PC-9 (cell line): ENCODE measurements at regions not wholly inside any gene's neighbourhood (a gene's known extent, or its start where the extent isn't known, plus 50 kb on each side); places are given as distances from the start of the nearest gene placed in this dataset.
"Not testable (repeated sequence)": the region's sequence is repeated elsewhere in the genome, so short reads cannot be mapped to it uniquely, and the experiment has no call there.

Source experiments
- BruUV-seq: library from RNA; stranded (reverse); fragments of 400-500 nt; replicated peaks from 2 replicates; lab custom pipeline; 2021; lab: Mats Ljungman, UMichigan
- CTCF ChIA-PET: fragments of 300-600 bp; sonication (Branson Sonifier 250); formaldehyde crosslinking; loops from one replicate; lab custom pipeline; 2022; ENCODE audit warnings: antibody characterized with exemption; lab: Charles Lee
- POLR2A ChIA-PET: fragments of 300-600 bp; sonication (Branson Sonifier 250); formaldehyde crosslinking; loops from one replicate; lab custom pipeline; 2022; ENCODE audit warnings: antibody characterized with exemption; ENCODE audit not compliant: unreplicated experiment; lab: Charles Lee
- DNase-seq, 2 experiments: peaks; one replicate each; pipeline versions ENCODE4 v3.0.0 to v3.0.0-alpha.2; 2015 to 2022; ENCODE audit warnings: mixed read lengths in 1 of 2
- H2AFZ ChIP-seq: fragments of 200-600 bp; sonication (generic); 2 replicates; pipeline ENCODE4 v1.8.1; 2017; ENCODE audit warnings: antibody characterized with exemption
- H3F3A ChIP-seq: fragments of 200-600 bp; sonication (generic); 2 replicates; pipeline ENCODE4 v1.8.1; 2017; ENCODE audit warnings: antibody characterized with exemption, mild to moderate bottlenecking, low read depth; ENCODE audit not compliant: insufficient read depth
- H3K27ac ChIP-seq: fragments of 200-600 bp; sonication (generic); 2 replicates; pipeline ENCODE4 v1.6.1; 2016; ENCODE audit warnings: mixed run types
- H3K27me3 ChIP-seq: fragments of 200-600 bp; sonication (generic); 2 replicates; pipeline ENCODE4 v1.6.1; 2016; ENCODE audit warnings: low read depth, mixed run types; ENCODE audit not compliant: insufficient read depth
- H3K36me3 ChIP-seq: fragments of 200-600 bp; sonication (generic); 2 replicates; pipeline ENCODE4 v1.6.1; 2016; ENCODE audit warnings: low read depth, mixed run types
- H3K4me1 ChIP-seq: fragments of 200-600 bp; sonication (generic); replicated peaks from 2 replicates; pipeline ENCODE4 v1.6.1; 2016; ENCODE audit warnings: mixed run types; ENCODE audit not compliant: insufficient read depth
- H3K4me2 ChIP-seq: fragments of 200-600 bp; sonication (generic); 2 replicates; pipeline ENCODE4 v1.6.1; 2017; ENCODE audit warnings: mixed run types
- H3K4me3 ChIP-seq: fragments of 200-600 bp; sonication (generic); 2 replicates; pipeline ENCODE4 v1.6.1; 2016; ENCODE audit warnings: mixed run types
- H3K79me2 ChIP-seq: fragments of 200-600 bp; sonication (generic); 2 replicates; pipeline ENCODE4 v1.6.1; 2017; ENCODE audit warnings: low read depth, mixed run types
- H3K9me2 ChIP-seq: fragments of 200-600 bp; sonication (generic); 2 replicates; pipeline ENCODE4 v1.8.1; 2017; ENCODE audit warnings: mild to moderate bottlenecking; ENCODE audit not compliant: insufficient read depth
- H3K9me3 ChIP-seq: fragments of 200-600 bp; sonication (generic); 2 replicates; pipeline ENCODE4 v1.8.1; 2016; ENCODE audit warnings: low read depth; ENCODE audit not compliant: insufficient read depth
- H4K20me1 ChIP-seq: fragments of 200-600 bp; sonication (generic); 2 replicates; pipeline ENCODE4 v1.8.1; 2017; ENCODE audit not compliant: insufficient read depth
- CTCF ChIP-seq: fragments of 200-600 bp; sonication (generic); conservative IDR thresholded peaks from 2 replicates; pipeline ENCODE4 v1.6.1; 2017; ENCODE audit warnings: mixed run types, antibody characterized with exemption, mild to moderate bottlenecking, moderate library complexity
- EZH2 ChIP-seq: fragments of 200-600 bp; sonication (generic); IDR thresholded peaks from 2 replicates; pipeline ENCODE4 v1.8.0; 2017; ENCODE audit warnings: antibody characterized with exemption, low read depth
- intact Hi-C: fragments of 100-400 bp; cut with micrococcal nuclease; formaldehyde crosslinking; loops from one replicate; pipeline ENCODE4 v1.10.0; 2022; ENCODE audit not compliant: unreplicated experiment

GRCh38 chrX:30027636-30028035 lies 187.7 kb upstream of the MAGEB2 start:
- no peak overlapping the region for H3K4me3 ChIP-seq
- CTCF ChIA-PET: no interaction called here
- POLR2A ChIA-PET: no interaction called here
- no peaks in the 10 kb centered on the region for H3K36me3 ChIP-seq
- DNase-seq: no peak
- BruUV-seq: no TSS peak
- H3K4me2 ChIP-seq: no peak overlapping the region
- intact Hi-C loops: no loop called here
- no peak overlapping the region for H3K27ac ChIP-seq
- H4K20me1 ChIP-seq: no peaks in the 10 kb centered on the region
- no peaks in the 10 kb centered on the region for H3K4me1 ChIP-seq
- H3F3A ChIP-seq: no peaks in the 10 kb centered on the region
- H2AFZ ChIP-seq: no peak overlapping the region
- H3K79me2 ChIP-seq: no peaks in the 10 kb centered on the region
- TF ChIP-seq EZH2 (no peak), CTCF (no peak)
- no peaks in the 10 kb centered on the region for H3K9me2 ChIP-seq
- H3K9me3 ChIP-seq: no peaks in the 10 kb centered on the region
- H3K27me3 ChIP-seq: no peaks in the 10 kb centered on the region

DNA sequence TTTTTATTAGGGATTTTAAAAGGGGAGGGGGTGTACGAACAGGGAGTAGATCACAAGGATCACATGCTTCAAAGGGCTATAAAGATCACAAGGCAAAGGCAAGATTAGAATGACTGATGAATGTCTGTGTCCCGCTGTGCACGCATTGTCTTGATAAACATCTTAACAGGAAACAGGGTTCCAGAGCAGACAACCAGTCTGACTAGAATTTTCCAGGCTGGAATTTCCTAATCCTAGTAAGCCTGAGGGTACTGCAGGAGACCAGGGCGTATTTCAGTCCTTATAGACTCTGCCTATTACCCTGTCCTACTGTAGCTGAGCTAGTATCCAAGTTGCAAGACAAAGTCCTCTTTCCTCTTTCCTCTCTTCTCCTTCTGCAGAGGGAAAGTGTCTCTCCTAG lies 179.0 kb upstream of the MAGEB2 start:
- intact Hi-C loops, H4K20me1 ChIP-seq, H3K4me2 ChIP-seq, H3K9me2 ChIP-seq, BruUV-seq, H3K79me2 ChIP-seq, H3K36me3 ChIP-seq, H3K27ac ChIP-seq, H3K9me3 ChIP-seq, POLR2A ChIA-PET, CTCF ChIA-PET, H3F3A ChIP-seq, H3K27me3 ChIP-seq, DNase-seq, H2AFZ ChIP-seq, H3K4me3 ChIP-seq, H3K4me1 ChIP-seq: not testable (repeated sequence)

- intact Hi-C loops: no loop called here
Measured at GRCh38 chrX:30039768-30040167, 175.6 kb upstream of the MAGEB2 start.

More at GRCh38 chrX:30039768-30040167, 175.6 kb upstream of the MAGEB2 start:
- BruUV-seq: no TSS peak
- no peaks in the 10 kb centered on the region for H3K9me2 ChIP-seq
- H3K27ac ChIP-seq: no peak overlapping the region
- no peaks in the 10 kb centered on the region for H3K27me3 ChIP-seq
- ChIA-PET POLR2A (no interaction called here), CTCF (no interaction called here)
- H3K4me2 ChIP-seq: no peak overlapping the region
- no peaks in the 10 kb centered on the region for H4K20me1 ChIP-seq
- H3K9me3 ChIP-seq: no peaks in the 10 kb centered on the region
- H3K36me3 ChIP-seq: no peaks in the 10 kb centered on the region
- TF ChIP-seq CTCF (no peak), EZH2 (no peak)
- no peak overlapping the region for H2AFZ ChIP-seq
- no peak for DNase-seq
- H3F3A ChIP-seq: no peaks in the 10 kb centered on the region
- H3K79me2 ChIP-seq: no peaks in the 10 kb centered on the region
- H3K4me3 ChIP-seq: no peak overlapping the region
- no peaks in the 10 kb centered on the region for H3K4me1 ChIP-seq
